Endothelial cell of umbilical vein (primary cell): ENCODE measurements at regions not wholly inside any gene's neighbourhood (a gene's known extent, or its start where the extent isn't known, plus 50 kb on each side); places are given as distances from the start of the nearest gene placed in this dataset.

Source experiments
- CTCF ChIP-seq, 2 donors: IDR thresholded peaks; 1 replicate in 1 of 2; 2 replicates in 1 of 2; pipeline ENCODE4 v1.5.1; 2011; ENCODE audit warnings: low read length in 2 of 2, mild to moderate bottlenecking in 2 of 2, moderate library complexity in 2 of 2, control low read depth in 1 of 2, inconsistent platforms in 1 of 2, low read depth in 1 of 2; ENCODE audit not compliant: insufficient read depth in 1 of 2; ENCODE audit errors: extremely low read depth in 1 of 2
- EZH2 ChIP-seq: IDR thresholded peaks from 2 replicates; pipeline ENCODE4 v1.6.1; 2012; ENCODE audit warnings: borderline replicate concordance, low read depth, mild to moderate bottlenecking, moderate library complexity, low read length, inconsistent platforms; ENCODE audit not compliant: severe bottlenecking
- FOS ChIP-seq: IDR thresholded peaks from 2 replicates; pipeline ENCODE4 v1.6.1; 2011; ENCODE audit warnings: mild to moderate bottlenecking, low read length, moderate library complexity, borderline replicate concordance; ENCODE audit not compliant: insufficient read depth
- GATA2 ChIP-seq: IDR thresholded peaks from 2 replicates; pipeline ENCODE4 v1.7.0; 2011; ENCODE audit warnings: low read depth, mild to moderate bottlenecking, moderate library complexity, mixed read lengths, low read length; ENCODE audit not compliant: insufficient read length, insufficient read depth
- JUN ChIP-seq: IDR thresholded peaks from 2 replicates; pipeline ENCODE4 v1.6.1; 2011; ENCODE audit warnings: borderline replicate concordance, low read depth; ENCODE audit not compliant: insufficient read length, insufficient read depth
- MAX ChIP-seq: IDR thresholded peaks from 2 replicates; pipeline ENCODE4 v1.6.1; 2011; ENCODE audit not compliant: insufficient read depth, insufficient read length
- MYC ChIP-seq: IDR thresholded peaks from one replicate; pipeline ENCODE4 v1.6.1; 2011; ENCODE audit warnings: mild to moderate bottlenecking, low read depth, low read length
- POLR2A ChIP-seq: IDR thresholded peaks from 2 replicates; pipeline ENCODE4 v1.6.1; 2012; ENCODE audit warnings: low read depth, mild to moderate bottlenecking, control low read depth, low read length
- POLR2AphosphoS5 ChIP-seq: IDR thresholded peaks from 2 replicates; pipeline ENCODE4 v1.6.1; 2012; ENCODE audit warnings: low read depth, mild to moderate bottlenecking, control low read depth, low read length, moderate library complexity; ENCODE audit not compliant: insufficient read depth

- TF ChIP-seq CTCF (IDR thresholded peaks at IDR 0.05; ENCODE audit: extremely low read depth in 1 of 2, insufficient read depth in 1 of 2, low read depth in 1 of 2, low read length in 2 of 2) (no peak), POLR2A (no peak), POLR2AphosphoS5 (no peak), MAX (no peak), EZH2 (no peak), GATA2 (no peak), FOS (no peak), JUN (no peak), MYC (no peak)
These were observed 297.6 kb downstream of the DAD1 start for GRCh38 chr14:22291406-22291805.
